SK-N-DZ (cell line): ENCODE measurements at regions not wholly inside any gene's neighbourhood (a gene's known extent, or its start where the extent isn't known, plus 50 kb on each side); places are given as distances from the start of the nearest gene placed in this dataset.
"Not testable (repeated sequence)": the region's sequence is repeated elsewhere in the genome, so short reads cannot be mapped to it uniquely, and the experiment has no call there.

ENCODE experiments used
- DNase-seq: peaks from one replicate; pipeline ENCODE4 v3.0.0-alpha.2; 2015; ENCODE audit warnings: low spot score

DNA sequence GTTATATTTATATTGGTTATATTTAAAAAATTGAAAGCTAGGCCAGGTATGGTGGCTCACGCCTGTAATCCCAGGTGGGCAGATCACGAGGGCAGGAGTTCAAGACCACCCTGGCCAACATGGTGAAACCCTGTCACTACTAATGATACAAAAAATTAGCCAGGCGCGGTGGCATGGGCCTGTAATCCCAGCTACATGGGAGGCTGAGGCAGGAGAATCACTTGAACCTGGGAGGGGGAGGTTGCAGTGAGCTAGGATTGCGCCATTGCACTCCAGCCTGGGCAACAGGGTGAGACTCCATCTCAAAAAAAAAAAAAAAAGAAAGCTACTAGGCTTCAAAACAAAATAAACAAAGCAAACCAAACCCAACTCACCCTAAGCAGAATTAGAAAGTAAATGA lies 109.0 kb upstream of the SERPINE2 start:
- not testable (repeated sequence) for DNase-seq

GRCh38 chr2:224147174-224147573 lies 108.1 kb upstream of the SERPINE2 start:
- no peak for DNase-seq

DNA sequence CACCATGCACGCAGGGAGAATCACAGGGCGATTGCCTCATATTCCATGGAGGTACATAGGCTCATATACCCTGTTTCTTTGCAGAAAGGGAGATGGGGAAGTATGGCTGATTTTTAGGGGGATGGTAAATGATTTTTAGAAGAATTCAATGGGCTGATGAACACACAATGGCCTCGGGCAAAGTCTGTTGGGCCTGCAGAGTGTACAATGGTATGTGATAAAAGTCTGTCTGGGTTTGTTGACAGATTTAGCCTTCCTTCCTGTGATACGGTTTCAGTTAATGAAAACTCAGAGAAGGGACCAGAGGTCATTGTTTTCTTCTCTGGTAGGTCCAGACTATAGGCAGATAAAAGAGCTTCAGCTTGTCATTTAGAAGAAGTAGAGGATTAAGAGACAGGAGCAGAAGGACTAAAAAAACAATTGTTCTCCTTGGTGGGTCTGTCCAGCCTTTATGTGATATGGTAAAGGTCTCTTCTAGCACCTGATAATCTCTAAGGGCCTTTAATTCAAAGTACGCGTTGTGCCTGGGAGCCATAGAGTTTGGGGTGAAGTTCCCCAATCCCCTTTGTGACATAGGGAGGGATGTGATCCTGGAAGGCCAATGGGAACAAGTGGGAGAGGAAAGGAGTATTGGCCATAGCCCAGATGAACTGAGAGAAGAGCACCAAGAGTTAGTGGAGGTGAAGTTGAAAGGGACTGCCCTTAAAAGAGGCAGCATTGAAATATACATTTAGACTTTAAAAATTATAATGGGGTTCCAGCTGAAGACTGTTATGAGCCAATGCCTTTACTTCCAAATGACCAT lies 107.5 kb upstream of the SERPINE2 start:
- no peak for DNase-seq

DNA sequence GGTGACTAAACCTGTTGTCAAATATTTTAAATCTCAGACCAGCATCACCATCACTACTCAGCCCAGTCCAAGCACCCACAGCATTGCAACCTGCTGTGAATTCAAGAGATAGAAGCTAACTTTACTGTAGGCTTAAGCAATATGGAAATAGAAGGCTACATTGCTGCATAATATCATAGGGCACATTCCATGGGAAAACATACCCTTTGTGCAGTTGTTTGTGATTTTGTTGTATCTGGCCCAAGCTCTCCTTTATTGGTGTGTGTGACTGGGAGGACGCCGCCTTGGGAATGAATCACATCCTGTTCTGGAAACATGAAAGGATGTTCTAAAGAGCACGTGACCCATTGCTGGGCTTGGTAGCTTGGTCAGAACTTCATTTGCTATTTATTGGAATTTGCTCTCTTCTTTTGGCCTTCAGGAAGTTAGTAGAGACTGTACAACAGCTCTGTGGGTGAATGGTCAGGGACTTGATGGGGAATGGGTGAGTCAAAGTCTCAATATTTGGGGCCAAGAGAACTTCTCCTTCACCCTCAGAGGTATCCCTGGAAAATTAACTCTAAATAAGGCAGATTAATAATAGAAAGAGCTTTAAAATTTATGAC lies 106.8 kb upstream of the SERPINE2 start:
- no peak for DNase-seq

- no peak for DNase-seq
Measured at GRCh38 chr2:224143526-224143925, 104.4 kb upstream of the SERPINE2 start.

DNA sequence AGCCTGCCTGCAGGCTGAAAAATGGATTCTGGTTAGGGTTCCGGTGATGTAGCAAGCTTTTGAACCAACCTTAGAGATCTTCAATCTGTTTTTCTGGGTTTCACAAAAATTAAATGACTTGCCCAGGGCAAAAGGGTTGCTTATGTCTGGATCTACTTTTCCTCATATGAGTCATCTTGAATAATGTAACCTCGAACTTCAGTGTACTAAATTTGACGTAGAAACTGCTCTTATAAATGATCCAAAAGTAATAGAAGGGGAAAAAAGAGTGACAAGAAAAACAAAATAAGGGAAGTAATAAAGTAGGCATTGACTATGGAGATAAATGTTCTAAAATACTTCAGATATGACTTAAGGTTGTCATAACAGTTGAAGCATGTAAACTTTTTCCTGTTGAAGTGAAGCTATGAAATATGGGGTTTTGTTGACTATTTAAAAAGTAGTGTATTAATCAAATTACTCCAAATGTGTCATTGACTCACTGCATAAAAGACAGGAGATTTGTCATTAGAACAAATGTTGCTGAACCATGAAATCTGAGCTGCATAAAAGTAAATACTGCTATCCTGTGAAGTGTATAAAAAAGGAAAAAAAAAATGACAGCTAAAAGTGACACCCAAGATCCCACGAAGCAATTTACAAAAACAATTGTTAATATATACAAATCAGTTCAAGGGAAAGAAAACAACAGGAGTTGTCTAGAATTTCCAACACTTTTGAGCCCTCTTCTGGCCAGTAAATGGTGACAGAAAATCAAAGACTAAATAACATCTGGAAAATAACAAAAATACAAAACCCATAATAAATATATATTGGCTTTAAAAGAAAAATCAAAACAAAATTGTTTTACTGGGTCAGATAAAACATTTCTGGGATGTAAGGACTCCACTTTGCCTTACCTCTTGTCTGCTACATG lies 103.6 kb upstream of the SERPINE2 start:
- no peak for DNase-seq

DNA sequence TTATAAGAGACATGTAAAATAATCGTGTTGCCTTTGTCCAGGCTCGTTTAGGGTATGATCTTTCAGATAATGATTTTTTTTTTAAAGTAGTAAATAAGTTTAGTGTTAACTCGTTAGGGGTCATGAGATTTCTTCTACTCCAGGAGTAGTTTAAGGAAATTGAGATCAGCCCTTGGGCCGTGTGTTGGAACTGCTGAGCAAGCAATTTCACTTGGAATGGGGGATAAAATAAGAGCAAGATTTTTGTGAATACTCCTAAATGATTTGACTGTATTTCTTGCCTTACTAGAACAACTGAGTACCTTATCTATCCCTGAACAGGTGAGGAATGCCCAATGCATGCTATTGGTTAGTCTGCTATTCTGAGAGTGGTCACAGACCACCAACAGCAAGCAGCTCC lies 102.2 kb upstream of the SERPINE2 start:
- no peak for DNase-seq

- no peak for DNase-seq
Measured at GRCh38 chr2:224137208-224137607, 98.1 kb upstream of the SERPINE2 start.

GRCh38 chr2:224136396-224136795 lies 97.3 kb upstream of the SERPINE2 start:
- no peak for DNase-seq

DNA sequence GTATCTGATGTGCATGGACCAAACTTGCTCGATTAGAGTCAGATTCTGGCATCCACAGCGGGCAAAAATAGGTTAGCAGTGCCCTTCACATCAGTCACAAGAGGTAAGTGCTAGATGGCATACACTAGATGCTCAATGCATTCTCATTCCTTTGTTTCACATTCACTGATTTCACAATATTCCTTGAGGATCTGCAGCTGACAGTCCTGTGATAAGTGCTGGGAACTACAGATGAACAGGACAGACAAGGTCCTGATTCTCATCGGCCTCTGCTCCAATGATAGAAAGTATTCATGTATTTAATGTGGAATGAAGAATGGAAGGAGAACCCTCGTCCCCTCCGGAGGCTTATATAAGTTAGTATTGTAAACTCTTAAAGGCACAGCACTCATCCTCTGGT lies 96.8 kb upstream of the SERPINE2 start:
- DNase-seq: no peak

DNA sequence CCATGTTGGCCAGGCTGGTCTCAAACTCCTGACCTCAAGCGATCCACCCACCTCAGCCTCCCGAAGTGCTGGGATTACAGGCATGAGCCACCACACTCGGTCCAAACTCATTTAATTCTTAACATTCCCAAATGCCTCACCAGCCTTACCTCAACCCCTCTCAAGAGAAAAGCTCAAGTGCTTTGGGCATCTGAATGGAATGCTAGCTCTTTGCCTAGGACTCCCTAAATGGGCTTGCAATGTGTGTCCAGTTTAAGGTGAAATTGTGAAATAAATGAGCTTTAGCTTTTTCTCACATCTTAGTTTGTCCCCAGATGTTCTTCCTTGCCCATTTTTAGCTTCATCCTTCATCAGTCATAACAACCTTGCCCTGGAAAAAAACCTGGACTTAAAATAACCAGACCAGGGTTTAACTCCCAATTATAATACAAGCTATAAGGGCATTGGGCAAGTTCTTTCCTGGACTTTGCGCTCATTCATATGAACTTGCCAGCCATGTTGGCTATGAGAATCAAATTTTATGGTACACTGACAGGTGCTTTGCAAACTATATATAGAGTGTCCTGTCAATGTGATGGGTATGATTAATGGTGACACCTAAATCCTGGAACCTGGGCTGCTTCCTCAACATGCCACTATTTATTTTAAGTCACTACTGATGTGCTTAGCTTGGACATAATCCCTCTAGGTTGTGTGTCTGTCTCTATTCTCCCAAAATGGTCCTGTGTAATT lies 95.1 kb upstream of the SERPINE2 start:
- no peak for DNase-seq

- DNase-seq: no peak
Measured at GRCh38 chr2:224133387-224133786, 94.3 kb upstream of the SERPINE2 start.

GRCh38 chr2:224127871-224128501 lies 88.9 kb upstream of the SERPINE2 start:
- DNase-seq: peak; percentile 76

DNA sequence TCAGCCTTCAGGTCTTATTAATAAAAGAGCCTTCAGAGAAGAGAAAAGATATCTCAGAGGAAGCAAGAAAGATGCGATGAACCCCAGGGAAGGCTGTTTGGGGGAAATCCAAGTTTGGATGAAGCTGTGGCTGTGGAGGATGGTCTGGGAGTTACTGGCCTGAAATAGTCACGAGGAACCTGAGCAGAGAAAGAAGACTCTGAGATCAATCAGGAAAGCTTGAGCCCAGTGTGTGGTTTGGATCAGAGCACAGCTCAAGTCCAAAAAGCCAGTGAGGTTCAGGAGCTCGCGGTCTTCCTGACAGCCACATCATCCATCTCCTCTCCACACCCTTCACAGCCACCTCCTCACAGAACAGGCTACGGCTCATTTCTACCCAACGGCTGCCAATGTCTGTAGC lies 87.4 kb upstream of the SERPINE2 start:
- DNase-seq: no peak

DNA sequence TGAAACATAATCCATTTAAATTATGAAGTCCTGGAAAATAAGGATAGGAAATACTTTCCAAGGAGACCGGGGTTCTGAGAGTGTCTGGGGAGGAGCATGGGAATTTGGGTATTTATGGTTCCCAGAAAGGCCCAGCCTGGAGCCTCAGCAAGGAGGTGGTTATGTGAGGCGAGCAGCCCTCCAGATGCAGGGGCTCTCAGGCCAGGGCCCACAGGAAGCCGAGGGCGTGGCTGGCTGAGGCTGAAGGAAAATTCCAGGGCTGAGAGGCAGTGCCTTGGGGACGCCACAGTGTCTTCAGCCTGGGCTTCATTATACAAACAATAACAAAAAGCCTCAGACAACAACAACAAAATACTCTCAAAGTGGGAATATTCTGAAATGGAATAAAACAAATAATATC lies 86.9 kb upstream of the SERPINE2 start:
- DNase-seq: no peak

DNA sequence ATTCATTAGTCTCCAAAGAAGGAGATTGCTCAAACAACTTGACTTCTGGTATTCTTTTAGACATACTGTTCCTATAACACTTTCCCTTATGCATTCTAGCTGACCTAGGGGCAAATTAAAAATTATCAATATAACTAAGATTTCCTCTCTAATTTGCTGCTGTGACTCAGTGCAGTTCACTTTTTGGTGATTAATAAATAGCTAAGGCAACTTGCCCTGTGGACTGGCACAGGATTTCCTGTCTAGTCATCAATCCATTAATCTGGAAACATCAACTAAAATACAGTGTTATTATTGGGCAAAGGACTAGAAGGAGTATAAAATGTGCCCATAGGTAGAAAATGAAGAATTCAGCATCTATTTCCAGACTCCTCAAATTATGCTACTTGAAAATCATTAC lies 83.5 kb upstream of the SERPINE2 start:
- DNase-seq: no peak

DNA sequence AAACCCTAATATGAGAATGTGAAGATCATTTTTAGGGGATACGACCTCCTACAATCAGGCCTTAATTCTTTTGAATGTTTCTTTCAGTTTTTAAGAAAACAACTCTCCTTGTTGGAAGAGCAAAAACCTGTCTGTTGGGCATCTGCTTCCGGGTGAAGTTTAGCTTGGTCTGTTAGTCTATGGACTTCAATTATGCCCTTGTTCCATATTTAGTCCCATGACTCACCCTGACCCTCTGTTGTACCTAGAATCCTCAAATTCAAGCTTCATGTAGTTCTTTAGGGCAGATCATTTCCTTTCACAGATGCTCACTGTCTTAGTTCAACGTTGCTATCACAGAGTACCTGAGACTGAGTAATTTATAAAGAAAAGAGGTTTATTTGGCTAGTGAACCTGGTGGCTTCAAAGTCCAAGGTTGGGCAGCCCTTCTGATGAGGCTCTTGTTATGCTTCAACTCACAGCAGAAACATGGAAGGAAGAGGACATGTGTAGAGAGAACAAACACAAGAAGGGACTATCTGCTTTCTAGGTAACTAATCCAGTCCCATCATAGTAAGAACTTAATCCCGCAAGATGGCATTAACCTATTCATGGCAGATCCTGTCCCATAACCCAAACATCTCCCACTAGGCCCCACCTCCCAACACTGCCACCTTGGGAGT lies 82.5 kb upstream of the SERPINE2 start:
- no peak for DNase-seq

- no peak for DNase-seq
Measured at GRCh38 chr2:224120986-224121385, 81.9 kb upstream of the SERPINE2 start.

DNA sequence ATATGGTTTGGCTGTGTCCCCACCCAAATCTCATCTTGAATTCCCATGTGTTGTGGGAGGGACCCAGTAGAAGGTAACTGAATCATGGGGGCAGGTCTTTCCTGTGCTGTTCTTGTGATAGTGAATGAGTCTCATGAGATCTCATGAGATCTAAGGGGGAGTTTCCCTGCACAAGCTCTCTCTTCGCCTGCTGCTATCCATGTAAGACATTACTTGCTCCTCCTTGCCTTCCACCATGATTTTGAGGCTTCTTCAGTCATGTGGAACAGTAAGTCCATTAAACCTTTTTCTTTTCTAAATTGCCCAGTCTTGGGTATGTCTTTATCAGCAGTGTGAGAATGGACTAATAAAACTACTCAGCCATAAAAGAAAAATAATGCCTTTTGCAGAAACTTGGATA lies 80.8 kb upstream of the SERPINE2 start:
- DNase-seq: not testable (repeated sequence)

DNA sequence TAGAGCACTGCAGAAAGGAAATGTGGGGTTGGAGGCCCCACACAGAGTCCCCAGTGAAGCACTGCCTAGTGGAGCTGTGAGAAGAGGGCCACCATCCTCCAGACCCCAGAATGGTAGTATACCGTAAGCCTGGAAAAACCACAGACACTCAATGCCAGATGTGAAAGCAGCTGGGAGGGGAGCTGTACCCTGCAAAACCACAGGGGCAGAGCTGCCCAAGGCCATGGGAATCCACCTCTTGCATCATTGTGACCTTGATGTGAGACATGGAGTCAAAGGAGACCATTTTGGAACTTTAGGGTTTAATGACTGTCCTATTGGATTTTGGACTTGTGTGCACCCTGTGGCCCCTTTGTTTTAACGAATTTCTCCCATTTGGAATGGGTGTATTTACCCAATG lies 75.3 kb upstream of the SERPINE2 start:
- DNase-seq: no peak

GRCh38 chr2:224113930-224114329 lies 74.8 kb upstream of the SERPINE2 start:
- not testable (repeated sequence) for DNase-seq
